GM12878 (cell line): ENCODE measurements at regions not wholly inside any gene's neighbourhood (a gene's known extent, or its start where the extent isn't known, plus 50 kb on each side); places are given as distances from the start of the nearest gene placed in this dataset.

ENCODE experiments used
- ATAC-seq: fragments of 200-7000 bp; cut with Tn5 transposase; 3 replicates; pipeline ENCODE4 v1.9.1; 2020; ENCODE audit warnings: mild to moderate bottlenecking, moderate library complexity
- BruUV-seq: library from RNA; stranded (reverse); fragments of 400-500 nt; replicated peaks from 2 replicates; lab custom pipeline; 2021; lab: Mats Ljungman, UMichigan
- CTCF ChIA-PET: fragments of 300-600 bp; sonication (Branson Sonifier 250); formaldehyde crosslinking; extraction: SDS; loops from one replicate; lab custom pipeline; 2021; ENCODE audit warnings: inconsistent platforms; lab: Yijun Ruan, JAX
- POLR2A ChIA-PET: fragments of 350-600 bp; formaldehyde crosslinking; extraction: SDS; loops from one replicate; lab custom pipeline; 2021; ENCODE audit warnings: inconsistent platforms; lab: Charles Lee
- RAD21 ChIA-PET: fragments of 300-600 bp; sonication (Branson Sonifier 250); formaldehyde crosslinking; loops from one replicate; lab custom pipeline; 2023; ENCODE audit warnings: antibody characterized with exemption; ENCODE audit not compliant: unreplicated experiment; lab: Charles Lee
- SMC1A ChIA-PET: fragments of 300-600 bp; sonication (Branson Sonifier 250); formaldehyde crosslinking; loops from one replicate; lab custom pipeline; 2023; ENCODE audit not compliant: unreplicated experiment, uncharacterized antibody; lab: Charles Lee
- DNase-seq: peaks from one replicate; pipeline ENCODE4 v3.0.0-alpha.2; 2011; ENCODE audit warnings: low read depth, low spot score
- FAIRE-seq: peaks from 3 replicates; lab custom pipeline; 2011; peaks lifted over from hg19 to GRCh38; lab: Jason Lieb, UNC
- H2AFZ ChIP-seq: 2 replicates; pipeline ENCODE4 v1.6.0; 2011; ENCODE audit warnings: low read depth, low read length, control low read depth; ENCODE audit not compliant: control insufficient read depth
- H3K27ac ChIP-seq: 2 replicates; pipeline ENCODE4 v1.5.1; 2011; ENCODE audit warnings: control low read depth; ENCODE audit not compliant: control insufficient read depth, insufficient read depth
- H3K27me3 ChIP-seq, 2 experiments: replicated peaks in 1 of 2; 2 replicates each; pipeline versions ENCODE4 v1.6.0 to v1.6.1; 2011; ENCODE audit warnings: low read length in 1 of 2; ENCODE audit not compliant: control insufficient read depth in 2 of 2, insufficient read depth in 2 of 2
- H3K36me3 ChIP-seq, 2 experiments: 2 replicates each; pipeline ENCODE4 v1.5.1; 2011; ENCODE audit warnings: low read length in 1 of 2; ENCODE audit not compliant: control insufficient read depth in 2 of 2, insufficient read depth in 2 of 2
- H3K4me1 ChIP-seq: 2 replicates; pipeline ENCODE4 v1.6.1; 2011; ENCODE audit warnings: mild to moderate bottlenecking, low read length, moderate library complexity, mixed read lengths; ENCODE audit not compliant: control insufficient read depth, insufficient read depth
- H3K4me2 ChIP-seq: 2 replicates; pipeline ENCODE4 v1.6.0; 2011; ENCODE audit warnings: control low read depth; ENCODE audit not compliant: control insufficient read depth, insufficient read depth
- H3K4me3 ChIP-seq: fragments of 200-600 bp; sonication (generic); 2 replicates; pipeline ENCODE4 v1.5.1; 2016
- H3K79me2 ChIP-seq: 2 replicates; pipeline ENCODE4 v1.6.0; 2011; ENCODE audit warnings: low read length; ENCODE audit not compliant: control insufficient read depth, insufficient read depth
- H3K9ac ChIP-seq: 2 replicates; pipeline ENCODE4 v1.8.0; 2011; ENCODE audit warnings: low read length, control low read depth, mixed read lengths; ENCODE audit not compliant: control insufficient read depth, insufficient read depth
- H3K9me3 ChIP-seq: replicated peaks from 3 replicates; pipeline ENCODE4 v1.5.1; 2011; ENCODE audit warnings: mild to moderate bottlenecking, low read length; ENCODE audit not compliant: control insufficient read depth, insufficient read depth
- H4K20me1 ChIP-seq: 2 replicates; pipeline ENCODE4 v1.6.0; 2011; ENCODE audit not compliant: control insufficient read depth, insufficient read depth
- BCL11A ChIP-seq: IDR thresholded peaks from 2 replicates; pipeline ENCODE4 v1.6.1; 2011; ENCODE audit warnings: low read depth, low read length
- CBX3 ChIP-seq: fragments of 200-600 bp; sonication (generic); IDR thresholded peaks from 2 replicates; pipeline ENCODE4 v1.6.1; 2016; ENCODE audit warnings: low read depth, borderline replicate concordance
- CBX5 ChIP-seq: sonication (generic); IDR thresholded peaks from 2 replicates; pipeline ENCODE4 v1.6.1; 2016; ENCODE audit warnings: low read depth, moderate library complexity, mild to moderate bottlenecking, inconsistent platforms
- EED ChIP-seq: sonication (generic); IDR thresholded peaks from 2 replicates; pipeline ENCODE4 v1.6.1; 2016; ENCODE audit warnings: antibody characterized with exemption, low read depth
- NFYA ChIP-seq: IDR thresholded peaks from 2 replicates; pipeline ENCODE4 v1.6.1; 2011; ENCODE audit warnings: low read depth, mild to moderate bottlenecking, low read length, improper control_type of control experiment, borderline replicate concordance
- POLR2AphosphoS2 ChIP-seq: IDR thresholded peaks from 2 replicates; pipeline ENCODE4 v1.6.1; 2011; ENCODE audit warnings: low read depth, mild to moderate bottlenecking, low read length, improper control_type of control experiment, moderate library complexity
- SIX5 ChIP-seq: IDR thresholded peaks from 2 replicates; pipeline ENCODE4 v1.6.1; 2011; ENCODE audit warnings: mild to moderate bottlenecking, low read depth, low read length, moderate library complexity; ENCODE audit not compliant: severe bottlenecking
- SMAD5 ChIP-seq: IDR thresholded peaks from 2 replicates; pipeline ENCODE4 v1.6.1; 2016; ENCODE audit warnings: antibody characterized with exemption, low read depth
- TCF7 ChIP-seq: IDR thresholded peaks from 2 replicates; pipeline ENCODE4 v1.6.1; 2014; ENCODE audit warnings: antibody characterized with exemption, borderline replicate concordance
- YY1 ChIP-seq: IDR thresholded peaks from 2 replicates; pipeline ENCODE4 v1.6.1; 2011; ENCODE audit warnings: low read depth, mild to moderate bottlenecking, low read length
- ZNF384 ChIP-seq: IDR thresholded peaks from 2 replicates; pipeline ENCODE4 v1.6.1; 2012; ENCODE audit warnings: low read depth, mild to moderate bottlenecking, low read length, improper control_type of control experiment, borderline replicate concordance
- ZNF622 ChIP-seq: fragments of 450-650 bp; IDR thresholded peaks from 2 replicates; pipeline ENCODE4 v1.6.1; 2017; ENCODE audit warnings: mild to moderate bottlenecking, inconsistent platforms
- WGBS: methylation state at CpG from one replicate; pipeline ENCODE4 v1.1.6; 2016; ENCODE audit warnings: low lambda C conversion rate; ENCODE audit not compliant: insufficient replicate concordance, insufficient coverage; ENCODE audit errors: missing lambda C conversion rate; 5-methylcytosine and 5-hydroxymethylcytosine counted together
- in situ Hi-C: fragments of 300-500 bp; cut with MboI; formaldehyde crosslinking; loops from 9 replicates; pipeline ENCODE4 v1.14.3; 2018; ENCODE audit warnings: mixed read lengths
- intact Hi-C: fragments of 100-400 bp; cut with micrococcal nuclease; formaldehyde crosslinking; loops from one replicate; pipeline ENCODE4 v1.14.2; 2022; ENCODE audit not compliant: unreplicated experiment
- TF ChIP-seq, protein P1 (sequence below): IDR thresholded peaks from 2 replicates; pipeline ENCODE4 v1.6.1; 2012; ENCODE audit warnings: improper control_type of control experiment, low read depth, low read length; ENCODE audit not compliant: insufficient replicate concordance
- TF ChIP-seq, protein P2 (sequence below): IDR thresholded peaks from 2 replicates; pipeline ENCODE4 v1.6.1; 2012; ENCODE audit warnings: low read length, inconsistent platforms
- TF ChIP-seq, protein P3 (sequence below): fragments of 450-650 bp; IDR thresholded peaks from 2 replicates; pipeline ENCODE4 v1.6.1; 2017; ENCODE audit warnings: borderline replicate concordance

DNA sequence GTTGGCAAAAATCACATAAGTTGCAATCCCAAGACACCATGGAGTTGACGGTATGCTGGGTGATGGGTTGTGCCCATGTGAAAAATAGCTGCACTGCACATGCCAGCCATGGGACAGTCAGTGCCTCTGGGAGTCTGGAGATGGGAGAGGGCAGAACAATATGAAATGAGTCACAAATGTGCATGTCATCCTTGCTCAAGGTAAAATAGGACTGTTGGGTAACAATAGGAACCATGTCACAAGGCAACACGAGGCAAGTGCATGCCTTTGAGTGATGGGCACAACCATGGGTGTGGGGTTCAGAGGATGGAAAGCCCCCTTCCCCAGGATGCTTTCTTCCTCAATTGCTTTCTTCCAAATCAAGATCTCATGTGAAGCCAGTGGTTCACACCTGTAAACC lies 70.5 kb upstream of the PIM1 start (continued):
- TF ChIP-seq, protein P1, sequence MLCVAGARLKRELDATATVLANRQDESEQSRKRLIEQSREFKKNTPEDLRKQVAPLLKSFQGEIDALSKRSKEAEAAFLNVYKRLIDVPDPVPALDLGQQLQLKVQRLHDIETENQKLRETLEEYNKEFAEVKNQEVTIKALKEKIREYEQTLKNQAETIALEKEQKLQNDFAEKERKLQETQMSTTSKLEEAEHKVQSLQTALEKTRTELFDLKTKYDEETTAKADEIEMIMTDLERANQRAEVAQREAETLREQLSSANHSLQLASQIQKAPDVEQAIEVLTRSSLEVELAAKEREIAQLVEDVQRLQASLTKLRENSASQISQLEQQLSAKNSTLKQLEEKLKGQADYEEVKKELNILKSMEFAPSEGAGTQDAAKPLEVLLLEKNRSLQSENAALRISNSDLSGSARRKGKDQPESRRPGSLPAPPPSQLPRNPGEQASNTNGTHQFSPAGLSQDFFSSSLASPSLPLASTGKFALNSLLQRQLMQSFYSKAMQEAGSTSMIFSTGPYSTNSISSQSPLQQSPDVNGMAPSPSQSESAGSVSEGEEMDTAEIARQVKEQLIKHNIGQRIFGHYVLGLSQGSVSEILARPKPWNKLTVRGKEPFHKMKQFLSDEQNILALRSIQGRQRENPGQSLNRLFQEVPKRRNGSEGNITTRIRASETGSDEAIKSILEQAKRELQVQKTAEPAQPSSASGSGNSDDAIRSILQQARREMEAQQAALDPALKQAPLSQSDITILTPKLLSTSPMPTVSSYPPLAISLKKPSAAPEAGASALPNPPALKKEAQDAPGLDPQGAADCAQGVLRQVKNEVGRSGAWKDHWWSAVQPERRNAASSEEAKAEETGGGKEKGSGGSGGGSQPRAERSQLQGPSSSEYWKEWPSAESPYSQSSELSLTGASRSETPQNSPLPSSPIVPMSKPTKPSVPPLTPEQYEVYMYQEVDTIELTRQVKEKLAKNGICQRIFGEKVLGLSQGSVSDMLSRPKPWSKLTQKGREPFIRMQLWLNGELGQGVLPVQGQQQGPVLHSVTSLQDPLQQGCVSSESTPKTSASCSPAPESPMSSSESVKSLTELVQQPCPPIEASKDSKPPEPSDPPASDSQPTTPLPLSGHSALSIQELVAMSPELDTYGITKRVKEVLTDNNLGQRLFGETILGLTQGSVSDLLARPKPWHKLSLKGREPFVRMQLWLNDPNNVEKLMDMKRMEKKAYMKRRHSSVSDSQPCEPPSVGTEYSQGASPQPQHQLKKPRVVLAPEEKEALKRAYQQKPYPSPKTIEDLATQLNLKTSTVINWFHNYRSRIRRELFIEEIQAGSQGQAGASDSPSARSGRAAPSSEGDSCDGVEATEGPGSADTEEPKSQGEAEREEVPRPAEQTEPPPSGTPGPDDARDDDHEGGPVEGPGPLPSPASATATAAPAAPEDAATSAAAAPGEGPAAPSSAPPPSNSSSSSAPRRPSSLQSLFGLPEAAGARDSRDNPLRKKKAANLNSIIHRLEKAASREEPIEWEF, result no peak
- TF ChIP-seq BCL11A, result no peak
- TF ChIP-seq, protein P2, sequence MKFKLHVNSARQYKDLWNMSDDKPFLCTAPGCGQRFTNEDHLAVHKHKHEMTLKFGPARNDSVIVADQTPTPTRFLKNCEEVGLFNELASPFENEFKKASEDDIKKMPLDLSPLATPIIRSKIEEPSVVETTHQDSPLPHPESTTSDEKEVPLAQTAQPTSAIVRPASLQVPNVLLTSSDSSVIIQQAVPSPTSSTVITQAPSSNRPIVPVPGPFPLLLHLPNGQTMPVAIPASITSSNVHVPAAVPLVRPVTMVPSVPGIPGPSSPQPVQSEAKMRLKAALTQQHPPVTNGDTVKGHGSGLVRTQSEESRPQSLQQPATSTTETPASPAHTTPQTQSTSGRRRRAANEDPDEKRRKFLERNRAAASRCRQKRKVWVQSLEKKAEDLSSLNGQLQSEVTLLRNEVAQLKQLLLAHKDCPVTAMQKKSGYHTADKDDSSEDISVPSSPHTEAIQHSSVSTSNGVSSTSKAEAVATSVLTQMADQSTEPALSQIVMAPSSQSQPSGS, result no peak
- TF ChIP-seq, all 136 proteins: peak for 0

DNA sequence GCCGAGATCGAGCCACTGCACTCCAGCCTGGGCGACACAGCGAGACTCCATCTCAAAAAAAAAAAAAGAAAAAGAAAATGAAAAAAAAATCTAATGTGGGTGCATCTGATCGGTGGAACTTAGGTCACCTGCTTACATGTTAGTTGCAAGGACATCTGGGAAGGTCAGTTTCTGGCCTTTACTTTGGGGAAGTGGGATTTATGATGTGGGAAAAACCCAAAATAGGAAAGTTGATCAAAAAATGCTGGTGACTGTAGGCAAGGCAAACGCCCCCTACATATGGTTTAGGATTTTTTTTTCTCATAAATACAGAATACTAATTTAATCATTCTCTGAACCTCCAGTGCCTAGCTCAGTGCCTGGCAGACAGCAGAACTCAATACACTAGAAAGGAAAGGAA lies 69.2 kb upstream of the PIM1 start:
- DNase-seq (no peak), ATAC-seq (no peak), FAIRE-seq (no peak)
- Histone ChIP-seq H3K4me3 (no peak overlapping the region), H3K36me3 (no peaks in the 10 kb centered on the region), H3K4me2 (no peak overlapping the region), H2AFZ (no peak overlapping the region), H3K79me2 (no peaks in the 10 kb centered on the region), H3K9me3 (no peaks in the 10 kb centered on the region; the same call in 2 of the 3 replicates), H3K27me3 (no peaks in the 10 kb centered on the region), H3K4me1 (peaks cover 35% of the 10 kb centered on the region), H3K9ac (no peak overlapping the region), H4K20me1 (no peaks in the 10 kb centered on the region), H3K27ac (no peak overlapping the region)
- TF ChIP-seq SIX5 (no peak), TCF7 (no peak), ZNF384 (no peak), ZNF622 (no peak), NFYA (no peak), YY1 (no peak), POLR2AphosphoS2 (no peak), CBX5 (no peak), EED (no peak), CBX3 (no peak), SMAD5 (no peak)
- TF ChIP-seq, protein P3, sequence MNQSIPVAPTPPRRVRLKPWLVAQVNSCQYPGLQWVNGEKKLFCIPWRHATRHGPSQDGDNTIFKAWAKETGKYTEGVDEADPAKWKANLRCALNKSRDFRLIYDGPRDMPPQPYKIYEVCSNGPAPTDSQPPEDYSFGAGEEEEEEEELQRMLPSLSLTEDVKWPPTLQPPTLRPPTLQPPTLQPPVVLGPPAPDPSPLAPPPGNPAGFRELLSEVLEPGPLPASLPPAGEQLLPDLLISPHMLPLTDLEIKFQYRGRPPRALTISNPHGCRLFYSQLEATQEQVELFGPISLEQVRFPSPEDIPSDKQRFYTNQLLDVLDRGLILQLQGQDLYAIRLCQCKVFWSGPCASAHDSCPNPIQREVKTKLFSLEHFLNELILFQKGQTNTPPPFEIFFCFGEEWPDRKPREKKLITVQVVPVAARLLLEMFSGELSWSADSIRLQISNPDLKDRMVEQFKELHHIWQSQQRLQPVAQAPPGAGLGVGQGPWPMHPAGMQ, result no peak
- in situ Hi-C loops, result no loop called here
- ChIA-PET RAD21 (interaction anchor here (2.5 kb wide), 1 partner anchor 50 kb away, joined by 16 read pairs; no protein-coding TSS in a partner anchor), SMC1A (interaction anchor here (1.5 kb wide), 1 partner anchor 10 kb away, joined by 3 read pairs; no protein-coding TSS in a partner anchor), CTCF (no interaction called here), POLR2A (interaction anchor here (0.6 kb wide), 1 partner anchor 833 kb away, joined by 3 read pairs; no protein-coding TSS in a partner anchor)
- 56% methylated on average over 4 of the region's 6 CpGs for WGBS
- no TSS peak for BruUV-seq
- intact Hi-C loops, result loop anchor here (5.0 kb wide), 1 partner anchor 48 kb away; no protein-coding TSS in a partner anchor
